Stimulated activated CD4-positive, alpha-beta T cell treated with anti-CD3 and anti-CD28 coated beads, Interleukin-12 subunit alpha, Interleukin-12 subunit beta, amount 100 ng/mL, for 4 hours (primary cell): ENCODE measurements at regions not wholly inside any gene's neighbourhood (a gene's known extent, or its start where the extent isn't known, plus 50 kb on each side); places are given as distances from the start of the nearest gene placed in this dataset.
"Not testable (repeated sequence)": the region's sequence is repeated elsewhere in the genome, so short reads cannot be mapped to it uniquely, and the experiment has no call there.

ENCODE experiments used
- DNase-seq: peaks from one replicate; pipeline ENCODE4 v3.0.0-alpha.2; 2020

DNA sequence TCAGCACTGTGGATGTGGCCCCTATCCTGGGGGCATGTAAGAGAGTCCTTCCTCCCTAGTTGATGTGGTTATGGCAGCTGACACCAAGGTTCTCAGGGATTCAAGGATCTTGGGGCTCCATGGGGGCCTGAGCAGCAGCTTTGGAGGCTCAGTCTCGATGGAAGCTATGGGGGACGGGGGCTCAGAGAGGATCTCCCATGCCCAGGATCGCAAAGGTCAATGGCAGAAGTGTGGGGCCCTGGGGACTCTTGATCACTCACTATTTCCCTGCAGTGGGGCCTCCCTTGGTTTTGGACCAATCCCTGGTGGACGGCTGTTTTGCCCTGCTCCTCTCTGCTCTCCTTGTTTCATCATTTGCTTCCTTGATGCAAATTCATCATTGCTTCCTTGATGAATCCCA is 885.9 kb downstream of the CDH8 start:
- DNase-seq, result no peak

- DNase-seq, result no peak
Observed at GRCh38 chr16:61149709-61150108, 886.5 kb downstream of the CDH8 start.

DNA sequence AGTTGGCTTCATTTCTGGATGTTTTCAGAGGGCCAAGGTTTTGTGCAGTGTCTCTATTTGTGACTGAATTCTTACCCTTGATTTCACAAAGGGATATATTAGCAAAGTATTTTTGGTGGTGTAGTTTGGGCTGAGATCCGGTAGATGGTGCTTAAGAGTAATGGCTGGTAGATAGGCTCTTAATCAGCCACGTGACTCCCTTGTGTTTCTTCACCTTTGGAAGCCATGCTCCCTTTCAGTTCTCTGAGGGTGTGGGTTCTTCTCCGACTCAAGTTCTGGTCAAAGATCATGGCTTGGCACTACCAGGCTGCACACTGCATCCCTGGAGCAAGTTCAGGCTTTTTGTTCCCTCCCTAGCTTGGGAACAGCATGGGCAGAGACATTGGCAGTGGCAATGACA is 887.3 kb downstream of the CDH8 start:
- no peak for DNase-seq

- no peak for DNase-seq
Observed at GRCh38 chr16:61146429-61146828, 889.8 kb downstream of the CDH8 start.

GRCh38 chr16:61131447-61131846 is 904.8 kb downstream of the CDH8 start:
- DNase-seq, result no peak

- no peak for DNase-seq
Observed at GRCh38 chr16:61128545-61129323, 907.5 kb downstream of the CDH8 start.

DNA sequence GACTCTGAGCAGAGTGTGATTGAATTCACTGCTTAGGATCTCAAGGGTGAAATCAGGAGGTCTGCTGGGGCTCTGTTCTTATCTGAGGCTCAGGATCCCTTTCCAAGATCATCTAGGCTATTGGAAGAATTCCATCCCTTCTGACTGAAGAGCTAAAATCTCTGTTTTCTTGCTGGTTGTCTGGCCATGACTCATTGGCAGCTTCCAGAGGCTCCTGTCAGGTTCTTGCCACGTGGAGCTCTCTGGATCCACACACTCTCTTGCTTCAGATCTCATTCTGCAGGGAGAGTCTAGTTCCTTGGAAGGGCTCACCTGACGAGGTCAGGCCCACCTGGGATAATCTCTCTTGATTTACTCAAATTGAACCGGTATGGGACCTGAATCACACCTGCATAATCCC is 930.7 kb downstream of the CDH8 start:
- DNase-seq, result no peak

- no peak for DNase-seq
Observed at GRCh38 chr16:61098505-61098904, 937.7 kb downstream of the CDH8 start.

DNA sequence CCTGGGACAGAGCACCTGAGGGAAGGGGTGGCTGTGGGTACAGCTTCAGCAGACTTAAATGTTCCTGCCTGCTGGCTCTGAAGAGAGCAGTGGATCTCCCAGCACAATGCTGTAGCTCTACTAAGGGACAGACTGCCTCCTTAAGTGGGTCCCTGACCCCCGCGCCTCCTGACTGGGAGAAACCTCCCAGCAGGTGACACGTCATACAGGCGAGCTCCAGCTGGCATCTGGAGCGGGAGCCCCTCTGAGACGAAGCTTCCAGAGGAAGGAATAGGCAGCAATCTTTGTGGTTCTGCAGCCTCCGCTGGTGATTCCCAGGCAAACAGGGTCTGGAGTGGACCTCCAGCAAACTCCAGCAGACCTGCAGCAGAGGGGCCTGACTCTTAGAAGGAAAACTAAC is 944.9 kb downstream of the CDH8 start:
- DNase-seq, result not testable (repeated sequence)

DNA sequence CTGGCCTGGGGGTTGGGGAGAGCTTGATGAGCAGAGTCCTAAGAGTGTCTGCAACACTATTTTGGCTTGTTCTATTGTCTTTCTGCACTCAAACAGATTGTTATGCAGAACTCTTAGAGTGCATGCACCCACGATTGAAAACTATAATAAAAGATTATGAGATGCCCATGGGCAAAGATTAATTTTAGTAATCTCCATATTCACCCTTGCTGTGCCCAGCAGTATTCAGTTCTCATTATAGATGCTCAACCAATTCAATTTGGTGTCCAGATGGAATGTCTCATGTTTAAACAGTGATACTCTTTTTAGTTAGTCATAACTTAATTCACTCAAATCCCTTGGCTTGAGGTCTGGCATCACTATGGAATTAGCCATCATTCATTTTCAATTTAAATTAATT is 952.5 kb downstream of the CDH8 start:
- DNase-seq, result no peak

- no peak for DNase-seq
Observed at GRCh38 chr16:61074324-61074723, 961.9 kb downstream of the CDH8 start.

DNA sequence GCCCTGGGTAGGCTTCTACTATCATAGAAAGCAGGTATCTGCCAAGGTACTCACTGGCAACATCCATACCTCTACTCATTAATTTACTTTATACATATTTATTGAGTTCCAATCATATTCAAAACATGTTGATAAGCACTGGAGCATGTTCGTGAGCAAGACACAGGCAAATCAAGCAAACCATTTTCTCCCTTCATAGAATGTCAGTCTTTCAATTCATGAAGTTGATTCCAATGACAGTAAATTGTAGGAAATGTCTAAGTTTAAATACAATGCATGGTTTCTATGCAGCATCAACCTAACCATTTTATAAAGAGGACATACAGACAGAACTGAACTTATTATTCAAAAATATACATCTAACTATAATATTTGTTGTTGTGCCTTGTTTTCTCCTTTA is 978.6 kb downstream of the CDH8 start:
- no peak for DNase-seq

DNA sequence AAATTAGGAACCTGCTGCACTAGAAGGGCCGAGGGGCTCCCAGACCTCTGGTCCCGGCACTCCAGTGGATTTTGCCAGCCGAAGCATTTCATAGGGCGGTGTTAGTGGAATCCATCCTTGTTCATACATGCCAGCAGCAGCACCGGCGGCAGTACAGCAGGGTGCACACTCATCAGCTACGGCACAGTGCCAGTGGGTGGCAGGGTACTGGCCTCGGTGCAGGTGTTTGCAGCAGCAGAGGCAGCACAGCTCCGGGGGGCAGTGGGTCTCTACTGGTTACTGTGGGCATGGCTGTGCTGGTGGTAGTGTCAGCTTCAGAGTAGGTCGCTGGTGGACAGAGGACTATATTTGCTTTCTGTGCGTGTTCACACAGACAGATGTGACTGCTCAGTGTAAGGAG is 985.7 kb downstream of the CDH8 start:
- DNase-seq, result no peak

DNA sequence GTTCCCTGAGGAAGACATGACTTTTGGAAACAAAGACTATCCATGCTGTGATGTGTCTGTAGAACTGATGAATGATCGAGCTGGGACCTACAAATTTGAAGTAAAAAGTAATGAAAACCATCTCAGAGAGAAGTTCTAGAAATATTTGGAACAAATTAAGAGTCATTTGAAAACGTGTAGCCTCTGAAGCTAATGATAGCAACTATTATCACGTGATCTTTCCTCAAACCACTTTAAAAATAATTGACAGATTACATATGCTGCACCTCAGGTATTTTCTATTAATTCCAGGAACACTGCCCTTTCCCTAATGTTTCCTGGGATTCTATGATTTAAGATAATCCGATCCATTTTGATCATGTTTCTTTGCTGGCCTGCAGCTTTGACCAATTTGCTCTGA is 990.3 kb downstream of the CDH8 start:
- DNase-seq, result no peak

DNA sequence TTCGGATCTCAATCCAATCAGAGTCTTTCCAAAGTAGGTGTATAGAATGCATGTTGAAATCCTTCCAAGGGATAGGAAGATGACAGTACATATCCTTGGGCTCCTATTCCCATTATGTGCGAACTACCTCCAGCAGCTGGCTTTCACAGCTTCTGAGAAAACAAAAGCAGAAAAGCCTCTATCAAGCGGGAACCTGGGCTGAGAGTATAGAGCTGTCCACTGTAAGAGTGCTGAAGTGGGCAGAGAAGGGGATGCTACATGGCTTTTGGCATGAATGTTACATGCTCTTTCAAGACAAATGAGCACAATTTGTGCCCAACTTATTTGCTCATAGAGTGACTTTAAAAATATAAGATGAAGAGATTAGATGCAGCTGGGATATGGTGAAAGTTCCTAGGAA is 993.5 kb downstream of the CDH8 start:
- DNase-seq, result no peak

GRCh38 chr16:61030616-61031015 is 1005.6 kb downstream of the CDH8 start:
- no peak for DNase-seq

- DNase-seq, result no peak
Observed at GRCh38 chr16:61024180-61024900, 1011.9 kb downstream of the CDH8 start.

DNA sequence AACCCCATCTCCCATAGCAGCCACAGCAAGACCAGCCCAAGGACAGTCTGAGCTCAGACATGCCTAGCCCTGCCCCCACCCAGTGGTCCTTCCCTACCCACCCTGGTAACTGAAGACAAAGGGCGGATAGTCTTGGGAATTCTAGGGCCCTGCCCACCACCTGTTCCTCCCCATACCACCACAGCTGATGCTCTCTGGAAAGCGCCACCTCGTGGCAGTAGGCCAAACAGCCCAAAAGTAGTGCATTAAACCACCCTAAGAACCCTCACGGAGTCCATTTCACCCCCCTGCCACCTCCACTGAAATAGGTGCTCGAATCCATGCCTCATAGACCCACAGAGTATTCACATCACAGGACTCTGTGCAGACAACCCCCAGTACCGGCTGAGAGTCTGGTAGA is 1021.4 kb downstream of the CDH8 start:
- DNase-seq, result no peak

DNA sequence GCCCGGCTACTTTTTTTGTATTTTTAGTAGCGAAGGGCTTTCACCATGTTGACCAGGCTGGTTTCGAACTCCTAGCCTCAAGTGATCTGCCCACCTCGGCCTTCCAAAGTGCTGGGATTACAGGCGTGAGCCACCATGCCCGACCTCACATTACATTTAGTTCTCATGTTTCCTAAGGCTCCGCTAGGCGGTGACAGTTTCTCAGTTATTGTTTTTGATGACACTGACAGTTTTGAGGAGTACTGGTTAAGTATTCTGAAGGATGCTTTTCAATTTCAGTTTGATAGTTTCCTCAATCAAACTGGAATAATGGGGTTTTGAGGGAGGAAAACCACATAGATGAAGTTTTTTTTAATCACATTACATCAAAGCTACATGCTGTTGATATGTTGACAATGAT is 1028.5 kb downstream of the CDH8 start:
- DNase-seq, result no peak

DNA sequence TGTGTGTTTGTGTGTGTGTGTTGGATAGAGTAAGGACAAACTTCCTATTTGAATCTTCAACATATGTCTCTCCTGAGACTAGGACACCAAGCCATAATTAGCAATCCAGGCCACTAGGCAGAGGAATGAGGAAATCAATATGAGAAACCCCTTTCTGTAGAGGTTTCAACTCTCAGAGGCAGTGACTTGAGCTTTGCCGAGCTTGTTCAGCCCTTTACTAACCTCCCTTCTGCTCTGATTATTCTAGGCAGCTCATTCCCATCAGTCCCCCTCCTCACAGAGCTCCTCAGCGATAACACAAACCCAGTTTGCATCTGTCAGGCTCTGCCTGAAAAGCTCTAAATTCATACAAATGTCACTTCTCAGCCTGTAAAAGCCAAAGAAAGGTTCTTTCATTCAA is 1030.3 kb downstream of the CDH8 start:
- DNase-seq, result no peak

DNA sequence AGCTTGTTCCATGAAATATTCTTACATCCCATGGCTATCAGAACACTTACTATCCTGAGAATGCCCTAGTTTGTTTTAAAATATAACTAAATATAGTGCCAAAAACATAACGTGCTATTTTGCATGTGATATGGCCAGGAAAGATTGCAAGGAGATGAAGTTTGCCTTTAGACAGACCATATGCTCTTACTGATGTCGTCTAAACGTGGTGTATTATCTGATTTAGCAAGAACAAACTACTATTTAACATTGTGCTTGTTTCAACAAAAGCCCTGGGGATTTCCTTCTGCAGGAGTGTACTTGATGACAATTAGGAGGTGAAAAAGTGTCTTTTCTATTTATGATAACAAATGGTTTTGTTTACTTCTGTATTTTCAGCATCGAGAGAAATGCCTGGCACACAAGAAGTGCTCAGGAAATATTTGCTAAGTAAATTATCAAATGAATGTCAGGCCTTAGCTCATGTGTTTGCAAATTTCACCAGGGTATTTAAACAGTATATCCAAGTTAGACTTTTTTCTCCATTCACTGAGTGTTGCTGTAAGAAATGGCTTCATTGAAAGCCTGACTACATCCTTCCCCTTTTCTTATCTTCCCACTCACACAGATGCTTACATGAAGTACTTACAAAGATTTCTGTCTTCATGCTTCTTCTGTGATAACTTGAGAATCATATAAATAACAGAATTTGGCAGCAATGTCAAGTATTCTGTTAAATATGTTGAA is 1033.6 kb downstream of the CDH8 start:
- DNase-seq, result no peak

DNA sequence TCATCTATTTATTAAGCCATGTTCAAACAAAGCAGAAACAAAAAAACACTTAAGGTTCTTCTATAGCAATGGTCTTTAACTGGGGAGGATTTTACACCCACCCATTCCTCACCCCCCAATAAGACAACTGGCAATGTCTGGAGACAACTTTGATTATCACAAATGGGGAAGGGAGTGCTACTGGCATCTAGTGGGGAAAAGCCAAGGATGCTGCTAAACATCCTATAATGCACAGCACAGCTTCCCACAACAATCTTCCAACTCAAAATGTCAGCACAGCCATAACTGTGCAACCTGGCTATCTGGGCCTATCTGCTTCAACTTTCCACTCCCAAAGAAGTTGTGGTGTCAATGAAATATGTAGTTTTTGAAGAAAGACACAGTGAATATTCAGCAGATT is 1044.4 kb downstream of the CDH8 start:
- DNase-seq, result no peak

DNA sequence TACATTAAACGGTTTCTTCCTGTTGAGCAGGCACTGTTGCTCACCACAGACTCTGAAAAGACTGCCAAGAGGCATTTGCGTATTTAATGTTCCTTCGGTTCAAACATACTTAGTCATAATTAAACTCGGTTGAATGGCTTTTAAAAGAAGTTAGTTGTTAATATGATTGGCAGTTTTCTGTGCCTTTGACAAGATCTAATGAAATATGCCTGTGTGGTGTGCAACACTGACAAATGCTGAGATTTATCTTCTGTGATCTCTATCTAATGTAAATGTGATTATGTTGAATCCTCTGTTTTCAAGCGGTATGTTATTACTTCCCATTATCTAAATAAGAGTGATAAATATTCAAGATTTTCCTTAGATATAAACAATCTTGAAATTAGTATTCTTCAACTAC is 1046.6 kb downstream of the CDH8 start:
- DNase-seq, result no peak

DNA sequence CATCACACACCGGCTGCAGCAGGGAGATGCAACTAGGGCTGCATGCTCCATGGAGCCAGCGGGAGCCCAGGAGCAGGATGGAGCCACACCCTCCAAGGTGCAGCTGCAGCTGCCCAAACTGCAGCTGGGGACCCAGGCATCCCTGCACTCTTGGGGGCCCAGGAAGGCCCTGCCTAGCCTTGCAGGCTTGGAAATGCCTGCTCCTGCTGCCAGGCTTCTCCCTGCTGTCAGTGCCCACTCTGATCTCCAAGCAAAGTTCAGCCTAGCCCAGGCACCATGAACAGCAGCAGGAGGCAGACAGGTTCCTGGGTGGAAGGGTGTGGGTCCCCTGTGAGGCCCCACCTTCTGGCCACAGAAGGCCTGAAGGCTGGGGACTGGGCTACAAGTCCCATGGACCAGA is 1057.1 kb downstream of the CDH8 start:
- DNase-seq, result no peak
